ENCODE measurements at regions not wholly inside any gene's neighbourhood (a gene's known extent, or its start where the extent isn't known, plus 50 kb on each side); places are given as distances from the start of the nearest gene placed in this dataset.
"Not testable (repeated sequence)": the region's sequence is repeated elsewhere in the genome, so short reads cannot be mapped to it uniquely, and the experiment has no call there.

DNA sequence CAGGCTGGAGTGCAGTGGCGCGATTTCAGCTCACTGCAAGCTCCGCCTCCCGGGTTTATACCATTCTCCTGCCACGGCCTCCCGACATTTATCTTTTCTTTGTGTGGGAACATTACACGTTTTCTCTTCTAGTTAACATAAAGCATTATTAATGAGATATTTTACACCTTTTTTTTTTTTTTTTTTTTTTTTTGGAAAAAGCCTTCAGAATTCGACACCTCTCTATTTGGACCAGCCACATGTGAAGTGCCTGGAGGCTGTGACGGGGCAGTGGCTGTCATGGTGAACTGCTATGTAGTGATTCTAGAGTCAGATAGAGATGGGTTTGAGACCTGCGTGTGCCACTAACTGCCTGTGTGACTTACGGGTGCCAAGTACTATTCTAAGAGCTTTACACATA, 64.3 kb downstream of the SMIM38 start:
- no peak for DNase-seq

DNA sequence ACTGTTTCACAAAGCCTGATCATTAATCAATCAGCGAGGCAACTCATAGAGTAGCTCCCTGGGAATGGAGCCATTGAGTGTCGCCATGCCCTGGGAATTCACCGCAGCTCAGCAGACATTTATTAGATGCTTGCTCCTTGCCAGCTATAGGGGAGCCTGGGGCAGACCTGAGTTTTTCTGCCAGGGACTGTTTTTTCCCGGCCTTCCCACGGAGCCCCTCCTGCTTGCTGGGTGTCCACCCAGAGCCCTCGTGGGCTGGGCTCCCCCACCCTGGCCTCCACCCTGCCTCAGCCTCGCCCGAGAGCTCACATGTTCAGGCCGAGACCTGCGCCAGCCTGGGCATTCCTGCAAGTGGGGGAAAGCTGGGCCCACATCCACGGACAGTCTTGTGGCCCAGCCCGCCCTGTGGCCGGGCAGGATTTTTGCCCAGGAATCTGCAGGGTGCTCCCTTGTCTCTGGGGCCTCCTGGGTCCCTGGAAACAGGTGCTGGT, 64.9 kb downstream of the SMIM38 start:
- no peak for DNase-seq

DNA sequence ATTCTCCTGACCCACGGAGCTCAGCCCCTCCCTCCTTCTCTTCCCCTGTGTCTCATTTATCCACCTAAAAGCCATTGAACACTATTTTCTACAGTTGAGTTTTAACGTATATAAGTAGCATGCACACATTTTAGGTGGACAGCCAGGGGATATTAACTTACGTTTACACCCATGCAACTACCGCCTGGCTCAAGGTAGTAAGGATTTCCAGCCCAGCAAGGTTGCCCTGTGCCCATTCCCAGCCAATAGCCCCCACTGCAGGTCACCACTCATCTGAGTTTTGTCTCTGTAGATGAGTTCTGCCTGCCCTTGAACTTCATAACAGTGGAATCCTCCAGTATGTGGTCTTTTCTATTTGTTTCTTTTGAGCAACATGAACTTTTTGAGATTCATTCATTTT, 65.4 kb downstream of the SMIM38 start:
- no peak for DNase-seq

DNA sequence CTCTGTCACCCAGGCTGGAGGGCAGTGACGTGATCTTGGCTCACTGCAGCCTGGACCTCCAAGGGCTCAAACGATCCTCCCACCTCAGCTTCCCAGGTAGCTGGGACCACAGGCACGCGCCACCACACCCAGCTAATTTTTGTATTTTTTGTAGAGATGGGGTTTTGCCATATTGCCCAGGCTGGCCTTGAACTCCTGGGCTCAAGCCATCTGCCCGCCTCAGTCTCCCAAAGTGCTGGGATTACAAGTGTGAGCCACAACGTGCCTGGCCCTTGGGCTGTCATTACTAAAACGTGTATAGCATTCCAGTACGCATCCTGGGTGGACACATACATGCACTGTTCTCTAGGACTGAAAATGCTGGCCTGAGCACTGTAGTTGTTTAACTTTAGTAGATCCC, 65.9 kb downstream of the SMIM38 start:
- not testable (repeated sequence) for DNase-seq

DNA sequence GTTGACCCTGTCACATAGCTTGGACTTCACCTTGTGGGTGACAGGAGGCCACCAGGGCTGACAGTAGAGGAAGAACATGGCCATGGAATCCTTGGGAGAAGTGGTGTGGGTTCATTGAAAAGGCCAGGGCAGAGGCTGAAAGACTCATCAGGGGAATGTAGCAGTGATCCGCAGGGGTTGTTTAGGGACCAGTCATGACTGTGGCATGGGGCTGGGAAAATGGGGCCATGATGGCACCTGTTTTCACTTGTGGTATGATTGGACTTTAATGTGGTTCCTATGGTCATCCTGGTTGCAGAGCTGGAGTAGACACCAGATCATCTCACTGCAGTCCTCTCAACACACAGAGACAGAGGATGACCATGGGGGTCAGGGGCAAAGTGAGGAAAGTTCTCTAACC, 66.7 kb upstream of the MYEOV start:
- no peak for DNase-seq

DNA sequence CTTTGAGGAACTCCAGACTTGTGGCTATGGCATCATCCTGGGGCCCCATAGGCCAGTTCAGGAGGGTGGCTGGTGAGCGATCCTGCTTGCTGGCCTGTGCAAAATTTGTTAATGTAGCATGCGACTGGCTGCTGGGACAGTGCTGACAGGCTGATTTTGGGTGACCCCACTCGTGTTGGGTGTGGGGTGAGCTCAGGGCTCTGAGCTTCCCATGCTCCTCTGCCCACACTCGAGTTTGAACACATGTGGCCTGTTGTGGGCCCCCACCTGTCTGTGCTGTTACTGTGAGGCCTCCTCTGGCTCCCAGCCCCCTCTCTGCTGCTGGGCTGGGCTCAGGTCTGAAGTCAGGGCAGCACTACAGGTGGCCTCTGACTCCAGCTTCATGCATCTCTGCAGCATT, 64.4 kb upstream of the MYEOV start:
- no peak for DNase-seq

DNA sequence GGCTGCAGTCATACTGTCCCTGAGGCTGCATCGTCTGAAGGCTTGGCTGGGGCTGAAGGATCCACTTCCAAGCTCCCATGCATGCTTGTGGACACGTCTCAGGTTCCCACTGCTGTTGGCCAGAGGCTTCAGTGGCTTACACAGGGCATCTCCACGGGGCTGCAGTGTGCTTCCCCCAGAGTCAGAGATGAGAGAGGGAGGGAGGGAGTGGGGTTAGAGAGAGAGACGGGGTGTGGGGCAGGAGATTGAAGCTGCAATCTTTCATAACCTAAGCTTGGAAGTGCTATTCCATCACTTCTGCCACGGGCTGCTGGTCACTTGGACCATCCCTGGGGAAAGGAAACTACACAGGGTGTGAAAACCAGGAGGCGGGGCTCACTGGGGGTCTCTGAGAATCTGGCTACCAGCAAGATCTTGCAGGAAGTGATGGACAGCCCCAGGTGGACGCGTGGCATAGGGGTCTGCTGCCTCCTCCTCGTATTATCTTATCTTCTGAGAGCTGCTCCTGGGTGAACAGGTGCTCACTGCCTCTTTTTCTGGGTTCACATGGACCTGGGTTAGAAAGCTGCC, 63.0 kb upstream of the MYEOV start:
- no peak for DNase-seq

DNA sequence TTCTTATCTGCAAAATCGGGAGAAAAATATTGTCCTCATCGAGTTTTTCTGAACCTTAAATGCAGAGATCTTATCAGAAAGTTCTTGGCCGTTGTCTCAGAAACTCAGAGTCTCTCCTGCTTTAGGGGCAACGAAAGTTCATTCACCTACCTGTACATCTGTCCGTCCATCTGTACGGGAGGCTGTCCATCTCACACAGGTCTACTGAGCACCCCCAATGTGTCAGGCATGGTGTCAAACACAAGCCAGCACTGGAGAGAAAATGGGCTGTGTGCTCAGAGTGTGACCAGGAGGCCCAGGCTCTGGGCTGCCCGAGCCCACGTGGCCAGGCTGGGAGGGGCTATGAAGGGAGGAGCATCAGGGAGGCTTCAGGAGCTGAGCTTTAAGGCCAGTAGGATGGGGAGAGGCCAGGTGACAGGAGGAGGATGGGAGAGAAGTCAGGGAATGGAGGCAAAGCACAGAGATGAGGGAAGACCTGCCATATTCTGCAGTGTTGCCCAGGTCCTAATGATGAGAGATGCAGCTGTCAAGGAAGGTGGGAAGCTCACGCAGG, 62.4 kb upstream of the MYEOV start:
- DNase-seq: no peak

DNA sequence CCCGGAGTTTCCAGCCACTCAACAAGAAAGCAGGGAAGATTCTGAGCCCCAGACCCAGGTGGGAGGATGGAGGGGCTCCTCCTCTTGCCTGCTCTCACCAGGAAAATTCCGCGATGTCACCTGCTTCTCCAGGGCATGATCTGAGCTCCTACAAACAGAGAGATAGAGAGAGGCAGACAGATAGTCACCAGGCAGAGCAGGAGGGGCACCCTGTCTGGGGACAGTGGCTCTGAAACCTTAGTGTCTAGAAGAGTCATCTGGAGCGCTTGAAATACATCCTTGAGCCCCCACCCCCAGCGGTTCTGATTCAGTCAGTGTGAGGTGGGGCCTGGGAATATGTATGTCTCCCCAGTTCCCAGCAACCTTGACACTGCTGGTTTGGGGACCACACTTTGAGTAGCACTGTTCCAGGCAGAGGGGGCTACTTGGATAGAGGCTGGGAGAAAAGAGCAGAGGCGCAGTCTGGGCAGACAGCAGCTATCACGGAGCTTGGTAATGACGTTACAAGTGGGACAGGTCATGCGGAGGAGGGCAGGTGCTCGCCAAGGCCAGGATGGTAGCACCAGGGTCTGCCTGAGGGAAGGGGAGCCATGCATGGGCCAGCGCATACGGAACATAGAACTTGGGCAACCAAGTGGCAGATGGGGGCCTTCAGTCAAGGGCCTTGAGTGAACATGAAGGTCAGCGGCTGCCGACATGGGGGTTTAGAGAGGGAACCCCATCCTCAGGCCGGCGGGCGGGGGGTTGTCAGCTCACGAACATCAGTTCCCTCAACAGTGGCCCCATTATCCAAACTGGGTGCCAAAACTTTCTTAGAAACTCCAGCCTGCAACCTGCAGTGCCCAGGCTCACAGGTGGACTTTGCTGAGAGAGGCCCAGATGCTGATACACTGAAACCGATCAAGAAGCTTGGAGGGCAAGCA, 60.9 kb upstream of the MYEOV start:
- no peak for DNase-seq

DNA sequence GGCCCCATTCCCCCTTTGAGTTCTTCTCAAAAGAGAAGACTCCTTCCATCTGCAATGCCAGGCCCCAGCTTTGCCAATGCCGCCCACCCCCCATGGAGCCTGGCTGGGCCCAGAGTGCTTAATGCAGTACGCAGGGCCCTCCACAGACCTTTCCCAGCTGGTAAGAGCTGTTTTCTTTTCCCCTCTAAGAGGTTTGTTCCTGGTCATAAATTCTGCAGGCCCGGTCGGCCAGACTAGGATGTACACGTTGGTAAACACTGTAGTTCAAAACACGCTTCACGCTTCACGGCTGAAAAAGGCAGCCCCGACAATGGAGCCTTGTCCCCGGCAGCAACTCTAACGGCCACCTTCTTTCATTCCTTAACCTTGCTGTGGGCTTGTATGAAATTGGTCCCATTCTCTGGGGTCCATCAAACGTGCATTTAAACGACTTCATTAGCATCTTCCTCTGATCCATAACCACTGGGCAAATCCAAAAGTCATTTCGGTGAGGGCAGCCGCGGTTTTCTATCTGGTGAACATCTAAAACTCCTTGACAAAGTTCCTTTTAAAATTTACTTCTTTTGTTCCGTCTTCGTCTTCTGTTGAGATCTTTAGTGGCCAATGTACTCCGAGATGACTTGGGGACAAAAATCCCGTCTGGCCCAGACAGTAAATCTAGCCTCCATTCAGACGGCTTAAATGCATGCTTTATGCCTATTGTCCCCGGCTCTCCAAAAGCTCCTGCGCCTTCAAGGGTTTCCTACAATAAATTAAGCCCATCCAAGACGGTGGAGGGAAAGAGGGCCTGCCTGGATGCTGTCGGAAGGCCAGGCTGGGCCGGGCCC, 60.0 kb upstream of the MYEOV start:
- DNase-seq: no peak

DNA sequence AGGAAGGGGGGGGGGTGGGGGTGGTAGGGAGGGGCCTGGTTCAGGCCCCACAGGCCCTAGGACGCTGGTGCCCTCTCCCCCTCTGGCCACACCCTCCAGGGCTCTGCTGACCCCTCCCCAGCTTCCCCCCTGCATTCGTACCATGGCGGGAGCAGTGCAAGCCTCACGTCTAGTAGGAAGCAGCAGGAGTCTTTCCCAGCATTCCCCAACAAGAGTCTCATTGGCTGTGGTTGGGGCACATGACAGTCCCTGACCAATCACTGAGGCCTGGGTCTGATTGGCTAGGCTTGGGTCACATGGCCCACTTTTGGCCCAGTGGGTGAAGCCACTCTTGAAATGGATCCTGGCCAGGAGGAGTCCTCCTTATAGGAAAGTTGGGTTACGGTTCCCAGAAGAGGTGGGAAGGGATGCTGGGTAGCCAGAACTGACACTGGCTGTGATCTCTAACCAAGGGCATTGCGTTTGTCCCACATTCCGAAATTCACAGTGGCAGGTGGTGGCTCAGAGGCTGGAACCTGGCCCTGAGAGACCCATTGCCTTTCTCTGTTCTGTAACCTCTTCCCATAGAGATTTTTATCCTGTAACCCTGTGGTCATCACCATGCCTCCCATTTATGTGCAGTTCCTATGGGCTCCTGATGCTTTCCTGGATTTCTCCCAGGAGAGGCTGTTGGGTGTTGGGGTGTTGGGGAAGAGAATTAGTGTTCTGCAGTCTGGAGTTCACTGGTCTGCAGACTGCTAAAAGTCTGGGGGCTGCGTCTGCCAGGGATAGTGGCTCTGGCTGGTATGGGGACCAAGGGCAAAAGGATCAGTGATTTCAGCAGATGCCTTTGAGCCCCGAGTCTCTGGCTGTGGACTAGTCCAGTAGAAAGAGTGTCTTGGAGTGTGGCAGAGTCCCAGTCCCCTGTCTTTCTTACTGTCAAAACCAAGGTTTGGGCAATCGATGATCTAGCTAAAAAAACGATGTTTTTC, 58.9 kb upstream of the MYEOV start:
- no peak for DNase-seq

DNA sequence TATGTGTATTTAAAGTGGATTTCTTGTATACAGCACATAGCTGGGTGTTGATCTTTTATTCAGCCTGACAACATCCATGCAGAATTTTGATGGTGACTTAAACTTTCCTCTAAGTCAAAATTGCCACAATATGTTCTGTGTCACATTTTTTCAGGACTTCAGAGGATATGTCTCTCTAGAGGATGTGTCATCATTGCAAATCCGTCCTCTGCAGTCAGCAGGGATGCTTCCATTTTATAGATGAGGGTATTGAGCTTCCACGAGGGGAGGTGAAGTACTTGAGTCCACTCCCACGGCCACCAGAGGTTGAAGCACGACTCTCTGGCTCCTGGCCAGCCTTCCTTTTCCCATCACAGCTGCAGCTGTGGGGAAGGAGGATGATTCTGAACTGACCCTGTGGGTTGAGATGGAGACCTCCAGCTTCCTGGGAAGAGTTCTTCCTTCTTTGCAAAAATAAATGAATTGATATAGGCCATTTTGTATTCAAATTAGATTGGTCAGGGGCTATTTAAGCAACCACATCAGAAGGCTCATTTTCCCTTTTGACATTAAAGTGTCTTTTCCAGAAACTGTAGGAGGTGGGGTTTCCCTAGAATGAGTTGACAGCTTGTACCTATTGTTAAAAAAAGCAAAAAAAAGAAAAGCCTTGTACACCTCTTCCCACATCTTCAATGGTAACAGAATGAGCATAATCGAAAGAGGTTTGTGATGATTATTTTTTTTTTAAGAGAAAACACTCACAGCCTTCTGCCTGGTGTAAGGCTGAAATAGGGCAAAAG, 55.2 kb upstream of the MYEOV start:
- DNase-seq: peak; percentile 8 to 48

DNA sequence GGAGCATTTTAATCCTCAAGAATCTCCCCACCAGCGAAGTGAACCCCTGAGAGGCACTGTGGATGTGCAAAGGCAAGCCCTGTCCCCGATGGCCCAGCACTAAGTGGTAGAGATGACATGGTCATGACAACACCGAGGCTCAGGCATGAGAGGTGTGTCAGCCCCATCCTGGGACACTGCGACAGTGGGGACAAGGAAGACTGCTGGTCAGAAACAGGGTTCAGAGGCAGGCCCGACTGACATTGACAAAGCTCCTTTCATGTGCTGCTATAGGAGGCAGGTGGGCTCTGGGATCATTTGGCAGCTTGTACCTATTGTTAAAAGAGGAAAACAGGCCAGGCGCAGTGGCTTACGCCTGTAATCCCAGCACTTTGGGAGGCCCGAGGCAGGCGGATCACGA, 54.3 kb upstream of the MYEOV start:
- DNase-seq: no peak

DNA sequence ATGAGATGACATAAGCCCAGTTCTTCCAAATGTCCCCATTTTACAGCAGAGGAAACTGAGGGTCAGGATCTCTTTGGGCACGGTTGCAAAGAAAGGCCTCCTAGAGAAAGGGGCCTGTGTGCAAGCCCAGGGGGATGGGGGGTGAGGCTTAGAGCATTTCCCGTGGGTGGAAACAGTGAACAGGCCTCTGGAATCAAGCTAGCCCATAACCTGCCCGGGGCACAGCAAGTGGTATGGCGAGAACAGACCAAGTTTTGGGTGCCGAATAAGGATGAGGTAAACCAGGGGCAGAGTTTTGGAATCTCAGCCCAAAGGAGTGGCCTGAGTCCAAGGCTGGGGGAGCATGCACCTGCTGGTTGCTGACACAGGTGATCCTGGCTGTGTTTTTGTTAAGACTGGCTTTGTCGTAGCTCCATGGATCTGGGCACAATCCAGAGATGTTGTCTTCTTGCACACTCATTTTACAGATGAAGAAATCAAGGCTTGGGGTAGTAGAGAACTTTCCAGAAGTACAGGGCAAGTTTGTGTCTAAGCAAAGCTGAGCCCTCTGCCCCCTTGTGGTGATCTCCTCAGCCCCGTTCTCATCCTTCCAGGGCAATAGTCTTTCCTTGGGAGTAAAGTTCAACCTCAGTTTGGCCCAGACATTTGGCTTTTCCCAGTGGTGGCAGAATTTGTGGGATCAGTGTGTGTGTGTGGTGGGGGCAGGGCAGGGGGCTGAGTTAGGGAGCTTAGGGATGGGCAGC, 53.5 kb upstream of the MYEOV start:
- peak; percentile 20 to 38 for DNase-seq

DNA sequence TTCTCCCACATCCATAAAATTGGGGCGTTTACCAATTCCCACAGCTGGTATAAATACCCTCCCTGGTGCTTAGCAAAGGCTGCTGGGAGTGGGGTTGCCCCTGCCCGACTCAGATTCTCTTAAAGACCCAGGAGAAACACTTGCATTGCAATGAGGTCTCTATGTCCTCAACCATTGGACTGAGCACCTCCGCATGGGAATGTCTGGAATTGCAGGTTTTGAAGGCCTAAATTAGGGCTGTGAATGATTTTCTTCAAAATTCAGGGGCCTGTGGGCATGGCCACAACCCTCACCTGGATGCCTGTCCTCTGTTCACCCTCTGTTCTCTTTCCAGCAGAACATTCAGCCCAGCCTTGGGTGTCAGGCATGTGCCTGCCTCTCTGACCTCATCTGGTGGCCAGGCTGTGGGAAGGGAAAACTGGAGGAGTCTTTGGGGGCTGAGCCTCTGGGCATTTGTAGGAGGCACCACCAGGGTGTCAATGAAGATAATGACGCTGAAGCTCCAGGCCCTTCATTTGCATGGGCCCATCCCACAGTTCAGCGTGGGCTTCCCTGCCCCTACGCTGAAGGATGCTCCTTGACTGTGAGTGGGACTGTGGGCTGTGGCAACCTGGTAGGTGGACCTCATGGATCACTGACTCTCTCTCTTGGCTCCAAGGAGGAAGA, 52.7 kb upstream of the MYEOV start:
- peak in 1 of 2 donors; percentile 15 for DNase-seq

DNA sequence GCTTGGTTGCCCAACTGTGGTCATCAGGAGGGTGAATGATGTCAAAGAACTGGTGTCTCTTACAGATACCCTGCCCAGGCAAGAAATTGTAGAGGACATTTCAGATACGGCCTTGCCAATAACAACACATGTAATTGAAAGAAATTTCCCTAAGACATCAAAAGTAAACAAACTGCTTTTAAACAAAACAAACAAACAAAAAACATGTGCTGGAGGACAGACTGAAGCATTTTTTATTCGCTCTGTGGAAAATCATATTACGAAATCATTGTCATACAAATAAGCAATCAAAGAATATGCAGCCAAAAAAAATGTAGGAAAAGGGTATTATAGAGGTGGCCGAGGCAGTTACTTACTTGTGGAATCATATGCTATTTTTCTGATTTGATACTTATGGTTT, 52.1 kb upstream of the MYEOV start:
- no peak for DNase-seq

DNA sequence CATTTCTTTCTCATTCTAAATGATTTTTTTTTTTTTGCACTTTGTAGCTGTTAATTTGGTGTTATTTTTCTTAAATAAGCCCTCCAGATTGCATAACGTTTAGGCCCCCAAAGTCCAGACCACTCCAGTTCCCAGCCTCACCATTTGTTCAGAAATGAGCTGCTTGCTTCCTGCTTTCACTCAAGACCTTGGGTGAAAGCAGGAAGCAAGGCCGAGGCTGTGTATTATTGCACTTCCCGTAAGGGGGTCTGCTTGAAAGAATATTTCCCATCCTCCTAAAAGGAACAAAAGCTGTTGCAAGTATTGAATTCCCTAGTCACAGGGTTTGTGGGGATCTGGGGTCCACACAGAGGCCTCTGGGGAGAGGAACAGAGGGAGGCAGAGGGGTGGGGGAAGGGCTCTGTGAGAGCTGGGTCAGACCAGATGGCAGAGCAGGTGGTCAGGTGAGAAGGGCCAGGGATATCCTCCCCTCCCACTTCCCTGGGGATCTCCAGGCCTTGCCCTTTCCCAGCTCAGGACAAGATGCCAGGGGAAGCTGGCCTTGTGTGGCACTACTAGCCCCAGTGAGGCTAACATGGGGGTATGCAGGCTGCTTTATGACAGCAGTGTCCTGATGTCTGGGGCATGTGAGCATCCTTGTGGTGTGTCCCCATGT, 51.6 kb upstream of the MYEOV start:
- DNase-seq: peak; percentile 28 to 29

DNA sequence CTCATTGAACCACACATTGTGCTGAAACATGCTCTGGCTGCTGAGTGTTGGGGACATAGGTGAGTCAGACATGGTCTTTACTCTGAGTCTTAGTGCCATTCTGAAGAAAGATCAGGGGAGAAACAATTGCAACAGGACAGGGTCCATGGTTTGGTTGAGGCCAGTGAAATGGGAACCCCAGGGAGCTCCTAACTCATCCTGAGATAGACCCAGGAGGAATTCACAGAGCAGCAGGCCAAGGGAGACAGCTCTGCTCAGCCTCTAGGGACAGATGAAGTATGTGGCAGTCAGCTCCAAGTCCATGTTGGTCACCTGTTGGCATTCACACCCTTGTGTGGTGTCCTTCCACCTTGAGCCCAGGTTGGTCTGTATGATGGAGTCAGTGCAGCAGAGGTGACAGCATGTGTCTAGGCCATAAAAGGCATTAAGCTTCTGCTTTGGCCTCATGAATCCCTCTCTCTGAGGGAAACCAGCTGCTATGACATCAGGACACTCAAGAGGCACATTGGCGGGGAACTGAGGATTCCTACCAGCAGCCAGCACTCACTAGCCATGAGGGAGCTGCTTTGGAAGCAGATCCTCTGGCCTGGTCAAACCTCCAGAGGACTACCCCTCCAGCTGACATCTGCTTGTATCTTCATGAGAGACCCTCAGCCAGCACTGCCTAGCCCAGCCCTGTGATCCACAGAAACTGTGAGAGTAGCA, 50.3 kb upstream of the MYEOV start:
- DNase-seq: no peak
